Endodermal cell (in vitro differentiated cells): ENCODE measurements at regions not wholly inside any gene's neighbourhood (a gene's known extent, or its start where the extent isn't known, plus 50 kb on each side); places are given as distances from the start of the nearest gene placed in this dataset.

ENCODE experiments used
- DNase-seq: peaks from one replicate; pipeline ENCODE4 v3.0.0-alpha.2; 2017
- H3K27ac ChIP-seq: 2 replicates; pipeline ENCODE4 v1.5.1; 2013; ENCODE audit warnings: mild to moderate bottlenecking, low read depth, low read length, moderate library complexity
- H3K27me3 ChIP-seq: 2 replicates; pipeline ENCODE4 v1.6.1; 2013; ENCODE audit warnings: mild to moderate bottlenecking, low read length, moderate library complexity; ENCODE audit not compliant: insufficient read depth, control insufficient read depth, poor library complexity, severe bottlenecking
- H3K36me3 ChIP-seq: 2 replicates; pipeline ENCODE4 v1.7.0; 2013; ENCODE audit warnings: mild to moderate bottlenecking, low read length, moderate library complexity; ENCODE audit not compliant: control insufficient read depth, insufficient read depth
- H3K4me1 ChIP-seq: one replicate; pipeline ENCODE4 v1.7.0; 2013; ENCODE audit warnings: low read length; ENCODE audit not compliant: control insufficient read depth, insufficient read depth
- H3K4me3 ChIP-seq: 2 replicates; pipeline ENCODE4 v1.5.1; 2013; ENCODE audit warnings: mild to moderate bottlenecking, low read length, moderate library complexity
- H3K9ac ChIP-seq: 2 replicates; pipeline ENCODE4 v1.6.1; 2013; ENCODE audit warnings: mild to moderate bottlenecking, low read length, moderate library complexity; ENCODE audit not compliant: poor library complexity, severe bottlenecking; ENCODE audit errors: extremely low read depth
- H3K9me3 ChIP-seq: 2 replicates; pipeline ENCODE4 v1.6.1; 2013; ENCODE audit warnings: mild to moderate bottlenecking, low read length, moderate library complexity; ENCODE audit not compliant: control insufficient read depth
- H3K27ac Mint-ChIP-seq: 2 replicates; pipeline ENCODE4 v1.8.0; 2020; ENCODE audit warnings: mixed read lengths
- H3K27me3 Mint-ChIP-seq: 2 replicates; pipeline ENCODE4 v1.8.0; 2021; ENCODE audit warnings: mild to moderate bottlenecking, mixed read lengths; ENCODE audit not compliant: insufficient read depth
- H3K36me3 Mint-ChIP-seq: 2 replicates; pipeline ENCODE4 v1.8.0; 2020; ENCODE audit warnings: low read depth, mixed read lengths
- H3K4me1 Mint-ChIP-seq: 2 replicates; pipeline ENCODE4 v1.8.0; 2020; ENCODE audit warnings: mixed read lengths
- H3K4me3 Mint-ChIP-seq: 2 replicates; pipeline ENCODE4 v1.8.0; 2020; ENCODE audit warnings: mild to moderate bottlenecking, moderate library complexity, mixed read lengths
- H3K9me3 Mint-ChIP-seq: 2 replicates; pipeline ENCODE4 v1.8.0; 2020; ENCODE audit warnings: mild to moderate bottlenecking, mixed read lengths
- WGBS, 2 experiments: methylation state at CpG; one replicate each; pipeline versions ENCODE4 v1.1.5 to v1.1.7; 2013; ENCODE audit warnings: missing lambda C conversion rate in 2 of 2, mixed read lengths in 1 of 2; ENCODE audit not compliant: insufficient coverage in 1 of 2, insufficient read length in 1 of 2; 5-methylcytosine and 5-hydroxymethylcytosine counted together
- TF ChIP-seq, protein P1 (sequence below): fragments of 200-600 bp; sonication (generic); conservative IDR thresholded peaks from 2 replicates; pipeline ENCODE4 v1.5.0; 2021; ENCODE audit warnings: antibody characterized with exemption, mild to moderate bottlenecking

DNA sequence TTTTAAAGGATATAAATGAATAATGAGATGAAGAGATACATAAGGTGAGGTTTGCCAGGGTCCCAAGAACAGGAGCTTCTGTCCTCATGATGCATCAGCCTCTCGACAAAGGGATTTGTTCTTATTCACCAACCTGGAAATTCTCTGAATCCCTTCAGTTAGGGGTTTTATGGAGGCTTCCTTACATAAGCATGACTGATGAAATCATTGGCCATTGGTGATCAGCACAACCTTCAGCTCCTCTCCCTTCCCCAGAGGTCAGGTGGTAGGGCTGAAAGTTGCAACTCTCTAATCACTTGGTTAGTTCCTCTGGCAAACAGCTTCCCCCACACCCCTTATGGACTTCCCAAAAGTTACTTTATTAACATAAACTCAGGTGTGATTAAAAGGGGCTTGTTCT is 222.0 kb downstream of the SPRY1 start:
- 100% methylated on average over 1 of the region's 1 CpG for WGBS, 2 experiments
- H3K27me3 ChIP-seq, result no peaks in the 10 kb centered on the region
- no peaks in the 10 kb centered on the region for H3K9me3 ChIP-seq
- Mint-ChIP-seq H3K4me3 (no peak overlapping the region), H3K27me3 (peaks cover 2% of the 10 kb centered on the region), H3K9me3 (no peaks in the 10 kb centered on the region), H3K4me1 (peaks cover 26% of the 10 kb centered on the region), H3K27ac (no peak overlapping the region), H3K36me3 (no peaks in the 10 kb centered on the region)
- no peak overlapping the region for H3K27ac ChIP-seq
- H3K4me1 ChIP-seq, result peaks cover 17% of the 10 kb centered on the region
- H3K9ac ChIP-seq, result no peak overlapping the region
- no peak for DNase-seq
- H3K4me3 ChIP-seq, result no peak overlapping the region
- TF ChIP-seq, protein P1, sequence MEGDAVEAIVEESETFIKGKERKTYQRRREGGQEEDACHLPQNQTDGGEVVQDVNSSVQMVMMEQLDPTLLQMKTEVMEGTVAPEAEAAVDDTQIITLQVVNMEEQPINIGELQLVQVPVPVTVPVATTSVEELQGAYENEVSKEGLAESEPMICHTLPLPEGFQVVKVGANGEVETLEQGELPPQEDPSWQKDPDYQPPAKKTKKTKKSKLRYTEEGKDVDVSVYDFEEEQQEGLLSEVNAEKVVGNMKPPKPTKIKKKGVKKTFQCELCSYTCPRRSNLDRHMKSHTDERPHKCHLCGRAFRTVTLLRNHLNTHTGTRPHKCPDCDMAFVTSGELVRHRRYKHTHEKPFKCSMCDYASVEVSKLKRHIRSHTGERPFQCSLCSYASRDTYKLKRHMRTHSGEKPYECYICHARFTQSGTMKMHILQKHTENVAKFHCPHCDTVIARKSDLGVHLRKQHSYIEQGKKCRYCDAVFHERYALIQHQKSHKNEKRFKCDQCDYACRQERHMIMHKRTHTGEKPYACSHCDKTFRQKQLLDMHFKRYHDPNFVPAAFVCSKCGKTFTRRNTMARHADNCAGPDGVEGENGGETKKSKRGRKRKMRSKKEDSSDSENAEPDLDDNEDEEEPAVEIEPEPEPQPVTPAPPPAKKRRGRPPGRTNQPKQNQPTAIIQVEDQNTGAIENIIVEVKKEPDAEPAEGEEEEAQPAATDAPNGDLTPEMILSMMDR, result no peak
- H3K36me3 ChIP-seq, result no peaks in the 10 kb centered on the region

DNA sequence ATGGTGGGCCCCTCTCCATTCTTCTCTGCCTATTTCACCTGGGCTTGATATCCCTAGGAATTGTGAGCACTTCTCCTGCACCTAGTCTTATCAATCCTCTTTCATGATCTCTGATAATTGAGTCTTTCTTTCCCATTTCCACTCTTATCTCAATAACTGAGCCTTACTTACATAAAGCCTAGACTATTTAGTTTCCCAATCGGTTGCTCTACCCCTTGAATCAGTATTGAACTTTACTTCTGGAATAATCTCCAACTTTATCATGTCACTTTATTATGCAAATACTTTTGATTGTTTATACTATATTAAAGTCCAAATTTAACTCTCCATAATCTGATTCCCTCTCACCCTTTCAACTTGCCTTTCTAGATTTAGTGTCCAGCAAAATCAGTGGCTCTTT is 222.7 kb downstream of the SPRY1 start:
- no peaks in the 10 kb centered on the region for H3K9me3 Mint-ChIP-seq
- peaks cover 32% of the 10 kb centered on the region for H3K4me1 Mint-ChIP-seq
- H3K4me3 Mint-ChIP-seq, result no peak overlapping the region
- no peaks in the 10 kb centered on the region for H3K36me3 Mint-ChIP-seq
- peaks cover 2% of the 10 kb centered on the region for H3K27me3 Mint-ChIP-seq
- Histone ChIP-seq H3K36me3 (no peaks in the 10 kb centered on the region), H3K27me3 (no peaks in the 10 kb centered on the region), H3K4me1 (peaks cover 17% of the 10 kb centered on the region), H3K27ac (no peak overlapping the region), H3K4me3 (peak overlapping the region; percentile 32), H3K9me3 (no peaks in the 10 kb centered on the region), H3K9ac (no peak overlapping the region)
- H3K27ac Mint-ChIP-seq, result no peak overlapping the region
- WGBS, 2 experiments, result 81 to 100% methylated on average over 1 of the region's 1 CpG
- DNase-seq, result no peak
- TF ChIP-seq, protein P1, result no peak

DNA sequence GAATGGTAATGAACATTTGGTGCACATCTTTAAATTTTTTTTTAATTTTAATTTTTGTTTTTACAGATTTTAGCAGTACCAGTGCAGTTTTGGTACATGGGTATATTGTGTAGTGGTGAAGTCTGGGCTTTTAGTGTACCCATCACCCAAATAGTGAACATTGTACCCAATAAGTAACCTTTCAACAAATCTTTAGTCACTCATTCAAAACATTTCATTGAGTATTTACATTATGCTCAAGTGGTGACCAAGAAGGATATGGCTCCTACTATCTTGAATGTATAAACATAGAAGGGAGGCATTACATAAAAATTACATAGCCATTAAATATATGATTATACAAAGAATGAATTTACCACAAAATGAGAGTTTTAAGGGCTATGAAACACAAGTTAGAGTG is 223.3 kb downstream of the SPRY1 start:
- Mint-ChIP-seq H3K36me3 (no peaks in the 10 kb centered on the region), H3K27ac (no peak overlapping the region), H3K27me3 (peaks cover 2% of the 10 kb centered on the region), H3K9me3 (no peaks in the 10 kb centered on the region), H3K4me1 (peaks cover 36% of the 10 kb centered on the region), H3K4me3 (no peak overlapping the region)
- Histone ChIP-seq H3K4me3 (no peak overlapping the region), H3K36me3 (no peaks in the 10 kb centered on the region), H3K27ac (no peak overlapping the region), H3K9me3 (no peaks in the 10 kb centered on the region), H3K27me3 (no peaks in the 10 kb centered on the region), H3K9ac (no peak overlapping the region), H3K4me1 (peaks cover 17% of the 10 kb centered on the region)
- TF ChIP-seq, protein P1, result no peak
- no peak for DNase-seq
